ENCODE measurements at regions not wholly inside any gene's neighbourhood (a gene's known extent, or its start where the extent isn't known, plus 50 kb on each side); places are given as distances from the start of the nearest gene placed in this dataset.

GRCh38 chr6:104109806-104110205 is 749.9 kb downstream of the HACE1 start:
- DNase-seq (ENCODE audit: low read depth) = no peak

- DNase-seq (ENCODE audit: low read depth) = no peak
Measured at GRCh38 chr6:104108634-104109033, 751.1 kb downstream of the HACE1 start.

GRCh38 chr6:104095661-104096416 is 763.9 kb downstream of the HACE1 start:
- no peak for DNase-seq (ENCODE audit: low read depth)

- DNase-seq (ENCODE audit: low read depth) = no peak
Measured at GRCh38 chr6:104087765-104088164, 772.0 kb downstream of the HACE1 start.

GRCh38 chr6:104068281-104068680 is 791.4 kb downstream of the HACE1 start:
- DNase-seq (ENCODE audit: low read depth) = no peak

- DNase-seq (ENCODE audit: low read depth) = no peak
Measured at GRCh38 chr6:104064876-104065275, 794.8 kb downstream of the HACE1 start.

- DNase-seq (ENCODE audit: low read depth) = no peak
Measured at GRCh38 chr6:104050455-104050854, 809.3 kb downstream of the HACE1 start.

- no peak for DNase-seq (ENCODE audit: low read depth)
Measured at GRCh38 chr6:104046426-104046825, 813.3 kb downstream of the HACE1 start.

GRCh38 chr6:104031346-104031745 is 828.4 kb downstream of the HACE1 start:
- DNase-seq (ENCODE audit: low read depth) = no peak

- DNase-seq (ENCODE audit: low read depth) = no peak
Measured at GRCh38 chr6:104022126-104022525, 837.6 kb downstream of the HACE1 start.

- no peak for DNase-seq (ENCODE audit: low read depth)
Measured at GRCh38 chr6:104019075-104019753, 840.5 kb downstream of the HACE1 start.

GRCh38 chr6:104017410-104018381 is 842.0 kb downstream of the HACE1 start:
- DNase-seq (ENCODE audit: low read depth) = no peak

GRCh38 chr6:104014163-104014959 is 845.4 kb downstream of the HACE1 start:
- no peak for DNase-seq (ENCODE audit: low read depth)

GRCh38 chr6:104013312-104013971 is 846.3 kb downstream of the HACE1 start:
- no peak for DNase-seq (ENCODE audit: low read depth)

- DNase-seq (ENCODE audit: low read depth) = no peak
Measured at GRCh38 chr6:104010897-104011296, 848.8 kb downstream of the HACE1 start.

GRCh38 chr6:104003803-104004516 is 855.8 kb downstream of the HACE1 start:
- no peak for DNase-seq (ENCODE audit: low read depth)

- DNase-seq (ENCODE audit: low read depth) = no peak
Measured at GRCh38 chr6:103995571-103995970, 864.1 kb downstream of the HACE1 start.

- no peak for DNase-seq (ENCODE audit: low read depth)
Measured at GRCh38 chr6:103983860-103984259, 875.9 kb downstream of the HACE1 start.

GRCh38 chr6:103983011-103983410 is 876.7 kb downstream of the HACE1 start:
- DNase-seq (ENCODE audit: low read depth) = no peak

GRCh38 chr6:103982574-103982973 is 877.1 kb downstream of the HACE1 start:
- DNase-seq (ENCODE audit: low read depth) = no peak
